Heart left ventricle (tissue), 13 donors: ENCODE measurements at regions not wholly inside any gene's neighbourhood (a gene's known extent, or its start where the extent isn't known, plus 50 kb on each side); places are given as distances from the start of the nearest gene placed in this dataset.

Experiments used
- CTCF ChIP-seq, 12 donors: fragments of 200-600 bp; sonication (generic) in 4 of 12; IDR thresholded peaks; one replicate each; pipeline versions ENCODE4 v1.5.0 to v1.8.0; 2018 to 2022; ENCODE audit warnings: antibody characterized with exemption in 12 of 12, mild to moderate bottlenecking in 5 of 12
- POLR2A ChIP-seq, 2 donors: fragments of 450-650 bp; IDR thresholded peaks; one replicate each; pipeline ENCODE4 v1.6.1; 2017; ENCODE audit warnings: antibody characterized with exemption in 2 of 2, mild to moderate bottlenecking in 2 of 2, moderate library complexity in 2 of 2
- donor health status: ischemic (EF 13 %, LVEDD 7.1; RV severe dilation, severe dysfunction).
- donor health status: DM: no; HTN: yes; CAD: no.
- donor health status: DM: no; HTN: no; CAD: no.
- donor health status: ischemic (EF 25% LVEDD 6.9; RV normal size, moderate dysfunction).
- donor health status: ischemic (EF 25% LVEDD 5.7; RV mildly dilated, moderate dysfunction).
- donor health status: ischemic (EF 35%, LVEDD 5.7; RV mildly dilated, moderate dysfunction).
- donor health status: nonischemic (EF 11% LVEDD 7.7; RV severe dilation, severe dysfunction).
- donor health status: DM: yes; HTN: yes; CAD: no.
- donor health status: PGD.
- donor health status: ischemic (EF 29% LVEDD 5.4; RV normal size, mild dysfunction).
- donor health status: nonischemic (EF 23%, LVEDD 6.1; RV moderate dilation, normal function).

- TF ChIP-seq POLR2A (IDR thresholded peaks at IDR 0.05) (no peak), CTCF (IDR thresholded peaks at IDR 0.05) (no peak)
These were observed 219.5 kb downstream of the URB2 start for GRCh38 chr1:229845410-229846138.
